Activated CD8-positive, alpha-beta memory T cell treated with anti-CD3 and anti-CD28 coated beads for 36 hours (primary cell): ENCODE measurements at regions not wholly inside any gene's neighbourhood (a gene's known extent, or its start where the extent isn't known, plus 50 kb on each side); places are given as distances from the start of the nearest gene placed in this dataset.
"Not testable (repeated sequence)": the region's sequence is repeated elsewhere in the genome, so short reads cannot be mapped to it uniquely, and the experiment has no call there.

Source experiments
- CTCF ChIA-PET: fragments of 350-600 bp; sonication (Branson Sonifier 250); formaldehyde crosslinking; loops from one replicate; lab custom pipeline; 2021; ENCODE audit warnings: antibody characterized with exemption; lab: Charles Lee
- POLR2A ChIA-PET: fragments of 350-600 bp; sonication (Branson Sonifier 250); formaldehyde crosslinking; loops from one replicate; lab custom pipeline; 2021; ENCODE audit warnings: antibody characterized with exemption; lab: Charles Lee

DNA sequence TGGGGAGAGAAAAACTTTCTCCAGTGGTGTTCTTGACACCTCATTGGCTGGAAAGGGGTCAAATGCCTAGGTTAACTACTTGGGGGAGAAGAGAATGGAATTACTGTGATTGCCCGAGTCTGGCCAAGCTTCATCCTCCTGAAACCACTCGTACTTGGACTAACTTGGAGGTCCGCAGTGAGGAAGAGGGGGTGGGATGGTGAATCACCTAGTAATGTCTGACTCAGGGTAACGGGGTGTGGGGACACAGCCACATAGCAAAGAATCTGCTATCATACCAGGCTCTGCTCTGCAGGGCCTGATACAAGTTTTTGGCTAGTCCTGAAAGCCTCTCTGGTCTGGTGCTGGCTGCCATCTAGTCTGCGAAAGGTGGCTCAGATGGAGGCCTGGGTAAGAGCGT, 190.9 kb downstream of the RPS24 start:
- CTCF ChIA-PET: no interaction called here
- POLR2A ChIA-PET: no interaction called here

DNA sequence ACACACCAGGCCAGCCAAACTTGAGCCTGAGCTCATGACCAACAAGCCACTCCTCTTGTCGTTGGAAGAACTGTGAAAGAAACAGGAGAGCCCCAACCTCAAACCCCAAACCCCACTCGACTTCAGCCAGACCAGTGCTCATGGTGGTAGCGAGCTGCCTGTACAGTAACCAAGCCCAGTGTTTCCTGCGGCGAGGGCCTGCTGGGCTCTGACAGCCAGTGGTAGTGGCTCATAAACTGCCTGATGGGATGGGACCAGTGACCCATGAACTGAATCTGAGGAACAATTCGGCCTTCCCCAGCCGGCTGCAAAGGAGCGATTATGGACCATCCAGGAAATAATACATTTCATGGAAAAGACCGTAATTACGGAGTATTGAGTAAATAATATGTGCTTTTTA, 191.9 kb downstream of the RPS24 start:
- ChIA-PET CTCF (no interaction called here), POLR2A (no interaction called here)

GRCh38 chr10:78229489-78229888, 195.8 kb downstream of the RPS24 start:
- ChIA-PET POLR2A (no interaction called here), CTCF (no interaction called here)

DNA sequence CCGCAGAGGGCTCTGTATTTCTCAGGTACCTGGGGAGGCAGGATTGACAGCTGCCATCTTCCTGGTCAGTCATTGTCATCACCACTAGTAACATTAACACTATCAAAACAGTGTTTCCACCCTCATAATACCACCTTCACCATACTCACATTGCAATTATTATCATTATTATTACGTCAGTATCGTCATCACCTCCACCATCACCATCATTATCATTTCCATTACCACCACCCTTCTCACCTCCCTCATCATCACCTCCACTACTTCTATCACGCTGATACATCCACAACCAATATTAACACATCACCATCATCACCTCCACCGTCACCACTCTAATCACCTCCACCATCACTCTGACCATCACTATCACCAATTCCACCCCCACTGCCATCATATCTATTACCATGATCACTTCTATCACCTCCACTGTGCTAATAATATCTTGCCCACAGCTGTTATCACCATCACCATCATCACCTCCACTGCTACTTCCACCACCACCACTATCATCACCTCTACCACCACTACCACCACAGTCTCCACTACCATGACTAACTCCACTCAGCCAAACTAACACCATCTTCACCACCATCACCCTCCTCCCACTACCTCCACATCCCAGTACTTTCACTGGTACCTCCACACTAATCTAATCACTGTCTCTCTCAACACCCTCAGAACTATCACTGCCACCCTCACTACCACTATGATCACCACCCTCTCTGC, 196.4 kb downstream of the RPS24 start:
- ChIA-PET POLR2A (no interaction called here), CTCF (no interaction called here)

DNA sequence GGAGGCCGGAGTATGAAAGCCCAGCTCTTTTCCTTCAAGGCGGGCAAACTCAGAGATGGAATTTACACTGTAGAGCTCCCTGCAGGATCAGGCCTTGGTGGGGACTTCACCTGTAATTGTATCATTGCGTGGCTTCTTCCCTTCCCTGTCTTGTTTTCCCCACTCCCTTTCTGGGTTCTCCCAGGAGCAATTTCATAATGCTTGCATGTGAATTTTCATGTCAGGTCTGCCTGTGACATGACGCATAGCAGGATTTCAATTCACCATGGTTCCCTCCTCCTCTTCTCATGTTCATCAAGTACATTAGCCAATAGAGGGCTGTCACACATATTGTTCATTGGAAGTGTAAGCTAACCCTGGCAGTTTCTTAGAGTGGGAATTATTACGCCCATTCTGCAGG, 197.7 kb downstream of the RPS24 start:
- ChIA-PET CTCF (no interaction called here), POLR2A (no interaction called here)

GRCh38 chr10:78231939-78232338, 198.3 kb downstream of the RPS24 start:
- CTCF ChIA-PET: no interaction called here
- POLR2A ChIA-PET: no interaction called here

GRCh38 chr10:78236416-78237015, 202.9 kb downstream of the RPS24 start:
- ChIA-PET POLR2A (no interaction called here), CTCF (no interaction called here)

- CTCF ChIA-PET: not testable (repeated sequence)
Measured at GRCh38 chr10:78237951-78238350, 204.3 kb downstream of the RPS24 start.

DNA sequence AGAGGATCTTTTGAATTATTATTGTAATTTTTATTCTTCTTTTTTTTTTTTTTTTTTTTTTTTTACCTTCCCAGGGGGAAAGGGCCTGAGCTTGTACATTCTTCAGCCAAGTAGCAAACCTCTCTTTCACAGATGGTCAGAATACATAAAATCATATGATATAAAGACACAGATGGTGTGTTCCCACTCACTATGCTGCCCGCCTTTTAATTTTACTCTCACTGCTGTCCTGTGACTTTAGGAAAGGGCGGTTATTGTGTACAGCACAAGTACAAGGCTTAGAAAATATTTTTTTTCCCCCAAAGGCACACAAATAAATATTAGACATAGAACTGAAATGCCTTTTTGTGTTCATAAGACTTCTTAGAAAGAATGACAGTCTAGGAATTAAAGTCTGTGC, 213.6 kb downstream of the RPS24 start:
- CTCF ChIA-PET: no interaction called here
- POLR2A ChIA-PET: no interaction called here

More at GRCh38 chr10:78237951-78238350, 204.3 kb downstream of the RPS24 start:
- POLR2A ChIA-PET: not testable (repeated sequence)

DNA sequence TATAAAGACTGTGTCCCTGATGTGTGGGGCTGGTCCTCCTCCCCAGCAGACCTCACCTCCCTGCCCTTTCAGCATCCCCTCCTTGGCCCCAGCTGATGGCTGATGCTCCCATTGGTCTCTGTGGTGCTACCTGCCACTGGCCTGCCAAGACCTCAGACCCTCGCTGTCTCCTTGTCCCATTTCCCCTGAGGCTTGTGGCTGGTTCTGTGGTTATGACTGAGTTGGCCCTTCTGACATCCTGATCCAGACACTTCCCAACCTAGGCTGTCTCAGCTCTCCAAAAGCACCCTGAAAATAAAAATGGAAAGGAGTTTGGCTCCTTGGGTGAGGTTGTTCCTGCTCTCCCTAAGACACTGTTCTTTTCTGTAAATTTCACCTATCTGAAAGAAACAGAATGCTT, 214.2 kb downstream of the RPS24 start:
- ChIA-PET POLR2A (no interaction called here), CTCF (no interaction called here)

GRCh38 chr10:78248651-78249464, 215.2 kb downstream of the RPS24 start:
- ChIA-PET CTCF (no interaction called here), POLR2A (no interaction called here)

DNA sequence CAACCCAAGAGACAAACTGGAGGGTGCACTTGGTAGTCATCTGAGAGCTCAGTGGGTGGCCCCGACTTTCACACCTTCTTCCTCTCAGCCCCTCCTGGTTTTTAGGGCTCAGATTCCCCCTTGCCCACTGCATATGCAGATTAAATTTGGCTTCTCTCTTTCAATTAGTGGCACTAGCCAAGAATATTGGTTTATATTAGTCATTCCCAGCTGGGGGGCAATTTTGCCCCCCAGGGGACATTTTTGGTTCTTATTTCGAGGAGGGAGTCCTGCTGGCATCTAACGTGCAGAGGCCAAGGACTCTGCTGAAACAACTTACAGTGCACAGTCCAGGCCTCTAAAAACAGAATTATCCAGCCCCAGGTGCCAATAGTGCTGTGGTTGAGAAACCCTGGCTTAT, 216.0 kb downstream of the RPS24 start:
- ChIA-PET CTCF (no interaction called here), POLR2A (no interaction called here)

- POLR2A ChIA-PET: no interaction called here
- CTCF ChIA-PET: no interaction called here
Measured at GRCh38 chr10:78250313-78251015, 216.8 kb downstream of the RPS24 start.

GRCh38 chr10:78251016-78251385, 217.3 kb downstream of the RPS24 start:
- ChIA-PET POLR2A (no interaction called here), CTCF (no interaction called here)

DNA sequence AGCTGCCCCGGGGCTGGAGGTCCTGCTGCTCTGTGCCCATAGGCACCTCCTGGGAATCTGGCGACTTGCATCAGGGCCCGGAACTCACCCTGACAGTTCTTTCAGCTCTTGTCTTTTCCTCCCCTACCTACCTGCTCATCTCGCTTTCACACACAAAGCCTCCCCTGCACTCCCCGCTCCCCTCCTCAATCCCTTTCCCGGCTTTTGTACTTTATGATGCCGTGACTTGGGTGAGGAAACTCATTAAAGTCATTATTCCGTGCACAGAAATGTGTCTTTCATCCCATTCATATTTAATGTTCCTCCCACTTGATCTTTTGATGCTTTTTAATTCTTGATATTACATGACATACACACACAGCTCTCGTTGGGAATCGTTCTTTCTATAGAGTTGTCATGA, 218.6 kb downstream of the RPS24 start:
- ChIA-PET POLR2A (no interaction called here), CTCF (no interaction called here)

GRCh38 chr10:78253063-78253853, 219.6 kb downstream of the RPS24 start:
- ChIA-PET POLR2A (no interaction called here), CTCF (no interaction called here)

DNA sequence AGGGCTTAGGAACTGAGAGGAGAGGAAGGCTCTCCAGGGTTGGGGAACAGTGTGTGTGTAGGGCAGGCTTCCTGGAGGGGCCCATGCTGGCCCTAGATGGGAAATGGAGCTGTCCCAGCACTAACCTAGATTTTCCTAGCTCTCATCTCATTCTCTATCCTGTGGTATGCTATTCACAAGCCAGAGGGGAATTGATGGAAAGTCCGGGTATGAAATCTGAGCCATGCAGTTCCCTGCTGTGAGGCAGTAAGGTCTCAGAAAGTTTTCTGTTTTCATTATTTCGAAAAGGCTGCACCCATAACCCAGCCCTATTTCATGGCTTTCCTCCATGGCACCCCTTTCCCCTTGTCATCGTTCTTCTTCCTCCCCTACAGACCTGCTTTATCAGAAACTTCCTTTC, 220.3 kb downstream of the RPS24 start:
- POLR2A ChIA-PET: no interaction called here
- CTCF ChIA-PET: no interaction called here

- CTCF ChIA-PET: no interaction called here
- POLR2A ChIA-PET: no interaction called here
Measured at GRCh38 chr10:78255214-78255613, 221.6 kb downstream of the RPS24 start.

GRCh38 chr10:78255796-78256638, 222.4 kb downstream of the RPS24 start:
- ChIA-PET POLR2A (no interaction called here), CTCF (no interaction called here)
